NOMO-1 treated with dmso at 0.1 percent for 144 hours (cell line): ENCODE measurements at regions not wholly inside any gene's neighbourhood (a gene's known extent, or its start where the extent isn't known, plus 50 kb on each side); places are given as distances from the start of the nearest gene placed in this dataset.
"Not testable (repeated sequence)": the region's sequence is repeated elsewhere in the genome, so short reads cannot be mapped to it uniquely, and the experiment has no call there.

Source experiments
- DNase-seq: peaks from one replicate; lab custom pipeline; 2025; ENCODE audit not compliant: unreplicated experiment; lab: John Stamatoyannopoulos, UW

- no peak for DNase-seq
These were observed 534.6 kb upstream of the ROBO2 start for GRCh38 chr3:76505202-76505845.

GRCh38 chr3:76509179-76509830 lies 530.6 kb upstream of the ROBO2 start:
- DNase-seq, result no peak

GRCh38 chr3:76514836-76515235 lies 525.1 kb upstream of the ROBO2 start:
- no peak for DNase-seq

- no peak for DNase-seq
These were observed 516.6 kb upstream of the ROBO2 start for GRCh38 chr3:76523337-76523736.

- no peak for DNase-seq
These were observed 514.2 kb upstream of the ROBO2 start for GRCh38 chr3:76525726-76526125.

GRCh38 chr3:76527773-76528172 lies 512.1 kb upstream of the ROBO2 start:
- DNase-seq, result no peak

GRCh38 chr3:76532158-76532822 lies 507.6 kb upstream of the ROBO2 start:
- no peak for DNase-seq

GRCh38 chr3:76533710-76534109 lies 506.2 kb upstream of the ROBO2 start:
- not testable (repeated sequence) for DNase-seq

- not testable (repeated sequence) for DNase-seq
These were observed 502.0 kb upstream of the ROBO2 start for GRCh38 chr3:76537857-76538256.

- no peak for DNase-seq
These were observed 492.2 kb upstream of the ROBO2 start for GRCh38 chr3:76547674-76548073.

GRCh38 chr3:76550522-76551201 lies 489.2 kb upstream of the ROBO2 start:
- DNase-seq, result no peak

GRCh38 chr3:76551739-76552138 lies 488.2 kb upstream of the ROBO2 start:
- no peak for DNase-seq

GRCh38 chr3:76552653-76553052 lies 487.2 kb upstream of the ROBO2 start:
- DNase-seq, result no peak

- no peak for DNase-seq
These were observed 485.2 kb upstream of the ROBO2 start for GRCh38 chr3:76554707-76555106.

- no peak for DNase-seq
These were observed 478.2 kb upstream of the ROBO2 start for GRCh38 chr3:76561494-76562236.

GRCh38 chr3:76565496-76566210 lies 474.2 kb upstream of the ROBO2 start:
- no peak for DNase-seq

GRCh38 chr3:76566211-76566534 lies 473.7 kb upstream of the ROBO2 start:
- DNase-seq, result no peak

GRCh38 chr3:76566904-76567303 lies 473.0 kb upstream of the ROBO2 start:
- no peak for DNase-seq

- DNase-seq, result no peak
These were observed 469.4 kb upstream of the ROBO2 start for GRCh38 chr3:76570436-76571057.

GRCh38 chr3:76576201-76576600 lies 463.7 kb upstream of the ROBO2 start:
- no peak for DNase-seq
